Testis (tissue), 2 donors: ENCODE measurements at regions not wholly inside any gene's neighbourhood (a gene's known extent, or its start where the extent isn't known, plus 50 kb on each side); places are given as distances from the start of the nearest gene placed in this dataset.

Source experiments
- DNase-seq: peaks from one replicate; pipeline ENCODE4 v3.0.0-alpha.2; 2019
- H3K27ac ChIP-seq, 2 donors: fragments of 200-600 bp; sonication (generic); one replicate each; pipeline ENCODE4 v1.5.1; 2019
- H3K27me3 ChIP-seq: fragments of 200-600 bp; sonication (generic); one replicate; pipeline ENCODE4 v1.5.1; 2019
- H3K36me3 ChIP-seq: fragments of 200-600 bp; sonication (generic); one replicate; pipeline ENCODE4 v1.5.1; 2017; ENCODE audit warnings: low read depth; ENCODE audit errors: missing control alignments
- H3K4me1 ChIP-seq: fragments of 200-600 bp; sonication (generic); one replicate; pipeline ENCODE4 v1.5.1; 2019
- H3K4me3 ChIP-seq, 2 donors: fragments of 200-600 bp; sonication (generic); one replicate each; pipeline ENCODE4 v1.5.1; 2017 to 2019
- H3K9me3 ChIP-seq: fragments of 200-600 bp; sonication (generic); one replicate; pipeline ENCODE4 v1.5.1; 2017
- CTCF ChIP-seq, 3 experiments: fragments of 450-650 bp in 2 of 3; fragments of 200-600 bp in 1 of 3; sonication (generic) in 1 of 3; IDR thresholded peaks; one replicate each; pipeline ENCODE4 v1.5.1; 2016 to 2019; ENCODE audit warnings: antibody characterized with exemption in 3 of 3, mild to moderate bottlenecking in 2 of 3, moderate library complexity in 1 of 3
- POLR2A ChIP-seq: fragments of 450-650 bp; IDR thresholded peaks from one replicate; pipeline ENCODE4 v1.6.1; 2017; ENCODE audit warnings: antibody characterized with exemption, mild to moderate bottlenecking, moderate library complexity
- WGBS, 2 donors: methylation state at CpG; one replicate each; pipeline ENCODE4 v1.1.5; 2018; 5-methylcytosine and 5-hydroxymethylcytosine counted together
- intact Hi-C: fragments of 100-400 bp; cut with DNase I; formaldehyde crosslinking; loops from one replicate; pipeline ENCODE4 v1.15.1; 2023; ENCODE audit warnings: low total_unique reads

GRCh38 chr2:187001248-187001647 lies 152.3 kb upstream of the ZSWIM2 start:
- intact Hi-C loops, result no loop called here
- H3K27ac ChIP-seq, result no peak overlapping the region
- TF ChIP-seq CTCF (IDR thresholded peaks at IDR 0.05) (no peak), POLR2A (no peak)

GRCh38 chr2:186995092-186995491 lies 146.1 kb upstream of the ZSWIM2 start:
- no peak for DNase-seq
- Histone ChIP-seq H3K27ac (no peak overlapping the region), H3K4me1 (no peaks in the 10 kb centered on the region), H3K4me3 (no peak overlapping the region), H3K9me3 (no peaks in the 10 kb centered on the region), H3K27me3 (no peaks in the 10 kb centered on the region), H3K36me3 (no peaks in the 10 kb centered on the region)
- 59 to 77% methylated on average over 2 of the region's 2 CpGs for WGBS, 2 donors
- intact Hi-C loops, result no loop called here
- TF ChIP-seq CTCF (IDR thresholded peaks at IDR 0.05) (no peak), POLR2A (no peak)

More at GRCh38 chr2:187001248-187001647, 152.3 kb upstream of the ZSWIM2 start:
- Histone ChIP-seq H3K9me3 (no peaks in the 10 kb centered on the region), H3K27me3 (no peaks in the 10 kb centered on the region), H3K4me1 (no peaks in the 10 kb centered on the region), H3K36me3 (no peaks in the 10 kb centered on the region), H3K4me3 (no peak overlapping the region)
- DNase-seq, result no peak
- 96 to 100% methylated on average over 5 to 7 of the region's 7 CpGs for WGBS, 2 donors

- no peak for DNase-seq
- Histone ChIP-seq H3K36me3 (no peaks in the 10 kb centered on the region), H3K27me3 (no peaks in the 10 kb centered on the region), H3K9me3 (no peaks in the 10 kb centered on the region), H3K4me3 (no peak overlapping the region), H3K4me1 (no peaks in the 10 kb centered on the region), H3K27ac (no peak overlapping the region)
- no peak for TF ChIP-seq POLR2A
- TF ChIP-seq CTCF (IDR thresholded peaks at IDR 0.05), result no peak
- 38 to 49% methylated on average over 2 of the region's 2 CpGs for WGBS, 2 donors
- intact Hi-C loops, result no loop called here
Observed at GRCh38 chr2:186992597-186992996, 143.6 kb upstream of the ZSWIM2 start.

- no peaks in the 10 kb centered on the region for H3K36me3 ChIP-seq
Observed at GRCh38 chr2:186991766-186992417, 142.9 kb upstream of the ZSWIM2 start.

More at GRCh38 chr2:186991766-186992417, 142.9 kb upstream of the ZSWIM2 start:
- TF ChIP-seq POLR2A (no peak), CTCF (IDR thresholded peaks at IDR 0.05) (no peak)
- intact Hi-C loops, result no loop called here
- Histone ChIP-seq H3K27ac (no peak overlapping the region), H3K4me3 (no peak overlapping the region), H3K27me3 (no peaks in the 10 kb centered on the region), H3K9me3 (no peaks in the 10 kb centered on the region), H3K4me1 (no peaks in the 10 kb centered on the region)
- 87 to 90% methylated on average over 4 of the region's 4 CpGs for WGBS, 2 donors
- DNase-seq, result no peak
